Keratinocyte (primary cell): ENCODE measurements at regions not wholly inside any gene's neighbourhood (a gene's known extent, or its start where the extent isn't known, plus 50 kb on each side); places are given as distances from the start of the nearest gene placed in this dataset.

Source experiments
- EZH2 ChIP-seq: IDR thresholded peaks from one replicate; pipeline ENCODE4 v1.6.1; 2012; ENCODE audit warnings: inconsistent platforms, mild to moderate bottlenecking, low read length, moderate library complexity
- TF ChIP-seq, protein P1 (sequence below), 3 experiments: IDR thresholded peaks in 1 of 3; conservative IDR thresholded peaks in 1 of 3; optimal IDR thresholded peaks in 1 of 3; 2 replicates in 2 of 3; 3 replicates in 1 of 3; pipeline versions ENCODE3 to v1.5.1; 2011; ENCODE audit warnings: low read length in 3 of 3, mild to moderate bottlenecking in 3 of 3, moderate library complexity in 2 of 3, control low read depth in 1 of 3, inconsistent platforms in 1 of 3; ENCODE audit not compliant: insufficient read depth in 2 of 3; ENCODE audit errors: extremely low read depth in 1 of 3

- TF ChIP-seq, protein P1, sequence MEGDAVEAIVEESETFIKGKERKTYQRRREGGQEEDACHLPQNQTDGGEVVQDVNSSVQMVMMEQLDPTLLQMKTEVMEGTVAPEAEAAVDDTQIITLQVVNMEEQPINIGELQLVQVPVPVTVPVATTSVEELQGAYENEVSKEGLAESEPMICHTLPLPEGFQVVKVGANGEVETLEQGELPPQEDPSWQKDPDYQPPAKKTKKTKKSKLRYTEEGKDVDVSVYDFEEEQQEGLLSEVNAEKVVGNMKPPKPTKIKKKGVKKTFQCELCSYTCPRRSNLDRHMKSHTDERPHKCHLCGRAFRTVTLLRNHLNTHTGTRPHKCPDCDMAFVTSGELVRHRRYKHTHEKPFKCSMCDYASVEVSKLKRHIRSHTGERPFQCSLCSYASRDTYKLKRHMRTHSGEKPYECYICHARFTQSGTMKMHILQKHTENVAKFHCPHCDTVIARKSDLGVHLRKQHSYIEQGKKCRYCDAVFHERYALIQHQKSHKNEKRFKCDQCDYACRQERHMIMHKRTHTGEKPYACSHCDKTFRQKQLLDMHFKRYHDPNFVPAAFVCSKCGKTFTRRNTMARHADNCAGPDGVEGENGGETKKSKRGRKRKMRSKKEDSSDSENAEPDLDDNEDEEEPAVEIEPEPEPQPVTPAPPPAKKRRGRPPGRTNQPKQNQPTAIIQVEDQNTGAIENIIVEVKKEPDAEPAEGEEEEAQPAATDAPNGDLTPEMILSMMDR (optimal IDR thresholded peaks at IDR 0.05 in 1 of 3, IDR thresholded peaks at IDR 0.05 in 1 of 3, conservative IDR thresholded peaks at IDR 0.05 in 1 of 3; ENCODE audit: extremely low read depth in 1 of 3, insufficient read depth in 2 of 3, low read length in 3 of 3): no peak
- TF ChIP-seq EZH2: no peak
Observed at GRCh38 chr15:35750051-35750450, 204.1 kb upstream of the DPH6 start.
